CD4-positive, alpha-beta memory T cell (primary cell): ENCODE measurements at regions not wholly inside any gene's neighbourhood (a gene's known extent, or its start where the extent isn't known, plus 50 kb on each side); places are given as distances from the start of the nearest gene placed in this dataset.

Experiments
- CTCF ChIA-PET: fragments of 350-600 bp; sonication (Branson Sonifier 250); formaldehyde crosslinking; loops from one replicate; lab custom pipeline; 2021; ENCODE audit warnings: inconsistent platforms; ENCODE audit not compliant: partially characterized antibody; lab: Charles Lee
- POLR2A ChIA-PET: fragments of 350-600 bp; sonication (Branson Sonifier 250); formaldehyde crosslinking; loops from one replicate; lab custom pipeline; 2021; ENCODE audit not compliant: partially characterized antibody; lab: Charles Lee
- DNase-seq, 5 donors: peaks; one replicate each; pipeline versions ENCODE4 v3.0.0 to v3.0.0-alpha.2; 2020 to 2022; ENCODE audit warnings: mixed read lengths in 1 of 5
- H3K27ac ChIP-seq: one replicate; pipeline ENCODE4 v1.7.0; 2013; ENCODE audit warnings: low read depth, low read length
- H3K27me3 ChIP-seq: 2 replicates; pipeline ENCODE4 v1.7.0; 2013; ENCODE audit warnings: mild to moderate bottlenecking, low read length, moderate library complexity; ENCODE audit not compliant: insufficient read depth
- H3K36me3 ChIP-seq: 2 replicates; pipeline ENCODE4 v1.7.0; 2013; ENCODE audit warnings: mild to moderate bottlenecking, low read length, moderate library complexity; ENCODE audit not compliant: insufficient read depth
- H3K4me1 ChIP-seq: 2 replicates; pipeline ENCODE4 v1.7.0; 2013; ENCODE audit warnings: mild to moderate bottlenecking, low read length, moderate library complexity; ENCODE audit not compliant: insufficient read depth
- H3K4me3 ChIP-seq, 2 donors: one replicate each; pipeline ENCODE4 v1.7.0; 2013; ENCODE audit warnings: low read length in 2 of 2, mild to moderate bottlenecking in 1 of 2
- H3K9me3 ChIP-seq, 2 donors: one replicate each; pipeline ENCODE4 v1.7.0; 2013; ENCODE audit warnings: low read length in 2 of 2, control low read depth in 1 of 2; ENCODE audit not compliant: control insufficient read depth in 1 of 2
- H3K27ac Mint-ChIP-seq, 7 donors: one replicate each; pipeline ENCODE4 v1.8.0; 2020 to 2021; ENCODE audit warnings: mixed read lengths in 7 of 7, mild to moderate bottlenecking in 6 of 7, inconsistent platforms in 3 of 7, moderate library complexity in 3 of 7
- H3K27me3 Mint-ChIP-seq, 2 donors: one replicate each; pipeline ENCODE4 v1.8.0; 2020 to 2021; ENCODE audit warnings: mixed read lengths in 2 of 2
- H3K36me3 Mint-ChIP-seq, 2 donors: one replicate each; pipeline ENCODE4 v1.8.0; 2020 to 2021; ENCODE audit warnings: mixed read lengths in 2 of 2, inconsistent platforms in 1 of 2, mild to moderate bottlenecking in 1 of 2
- H3K4me1 Mint-ChIP-seq, 4 donors: one replicate each; pipeline ENCODE4 v1.8.0; 2020 to 2021; ENCODE audit warnings: mixed read lengths in 4 of 4, mild to moderate bottlenecking in 1 of 4
- H3K4me3 Mint-ChIP-seq, 8 donors: one replicate each; pipeline ENCODE4 v1.8.0; 2020 to 2021; ENCODE audit warnings: mixed read lengths in 8 of 8, mild to moderate bottlenecking in 7 of 8, moderate library complexity in 6 of 8, inconsistent platforms in 3 of 8
- H3K9me3 Mint-ChIP-seq, 8 donors: one replicate each; pipeline ENCODE4 v1.8.0; 2020 to 2021; ENCODE audit warnings: mixed read lengths in 8 of 8, mild to moderate bottlenecking in 5 of 8, inconsistent platforms in 3 of 8, moderate library complexity in 1 of 8
- intact Hi-C: fragments of 100-400 bp; cut with micrococcal nuclease; formaldehyde crosslinking; loops from one replicate; pipeline ENCODE4 v1.15.1; 2023

DNA sequence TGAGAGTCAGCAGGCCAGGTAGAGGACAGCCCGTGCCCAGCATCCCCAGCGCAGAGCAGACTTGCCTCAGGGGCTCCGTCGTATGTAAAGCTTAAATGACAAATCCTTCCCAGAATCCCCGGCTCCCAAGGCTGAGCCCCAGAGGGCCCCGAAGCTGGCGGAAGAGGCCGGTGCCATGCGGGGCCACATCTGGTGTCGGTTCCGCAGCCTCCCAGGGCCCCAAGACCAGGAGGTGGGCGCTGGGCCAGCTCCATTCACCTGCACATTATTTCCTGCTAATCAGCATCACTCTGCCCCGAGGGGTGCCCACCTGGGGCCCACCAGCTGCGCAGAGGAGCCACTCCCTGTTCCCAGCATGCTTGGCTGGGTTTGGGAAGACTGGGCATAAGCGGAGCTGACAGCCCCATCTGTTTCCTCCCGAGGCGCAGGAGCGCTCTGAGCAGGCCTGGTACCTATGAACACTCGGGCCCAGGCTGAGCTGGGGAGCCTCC is 124.0 kb upstream of the PPP1R26 start:
- no peaks in the 10 kb centered on the region for H3K36me3 Mint-ChIP-seq
- H3K4me1 ChIP-seq: peaks cover 9% of the 10 kb centered on the region

DNA sequence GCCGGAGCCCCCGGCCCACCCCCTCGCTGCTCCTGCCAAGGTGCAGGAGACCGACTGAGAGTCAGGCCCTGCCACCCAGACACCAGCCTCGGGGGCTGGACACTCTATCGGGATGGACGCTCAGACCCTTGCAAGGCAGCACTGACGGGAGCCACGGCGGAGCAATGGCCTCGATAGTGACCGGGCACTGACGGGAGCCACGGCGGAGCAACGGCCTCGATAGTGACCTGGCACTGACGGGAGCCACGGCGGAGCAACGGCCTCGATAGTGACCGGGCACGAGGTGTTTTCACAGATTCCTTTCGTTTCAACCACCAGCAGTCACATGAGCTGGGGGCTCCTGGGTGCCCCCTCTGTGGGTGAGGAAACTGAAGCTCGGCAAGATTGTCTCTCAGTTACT is 123.6 kb upstream of the PPP1R26 start:
- Histone ChIP-seq H3K36me3 (no peaks in the 10 kb centered on the region), H3K27ac (no peak overlapping the region), H3K4me3 (no peak overlapping the region), H3K4me1 (peaks cover 9% of the 10 kb centered on the region), H3K9me3 (no peaks in the 10 kb centered on the region), H3K27me3 (no peaks in the 10 kb centered on the region)
- CTCF ChIA-PET: no interaction called here
- Mint-ChIP-seq H3K36me3 (no peaks in the 10 kb centered on the region), H3K4me3 (no peak overlapping the region), H3K27ac (no peak overlapping the region), H3K4me1 (peaks cover 0 to 9% (median 5%) of the 10 kb centered on the region in 4 donors), H3K27me3 (peaks cover 1% of the 10 kb centered on the region in 2 donors), H3K9me3 (no peaks in the 10 kb centered on the region)
- intact Hi-C loops: no loop called here
- no peak for DNase-seq
- POLR2A ChIA-PET: no interaction called here

More for the DNA sequence above, 124.0 kb upstream of the PPP1R26 start:
- ChIA-PET POLR2A (no interaction called here), CTCF (no interaction called here)
- intact Hi-C loops: no loop called here
- Mint-ChIP-seq H3K9me3 (no peaks in the 10 kb centered on the region), H3K27me3 (peaks cover 1% of the 10 kb centered on the region in 2 donors), H3K4me1 (peaks cover 0 to 9% (median 5%) of the 10 kb centered on the region in 4 donors), H3K27ac (no peak overlapping the region), H3K4me3 (no peak overlapping the region)
- Histone ChIP-seq H3K27ac (no peak overlapping the region), H3K4me3 (no peak overlapping the region), H3K27me3 (no peaks in the 10 kb centered on the region), H3K36me3 (no peaks in the 10 kb centered on the region), H3K9me3 (no peaks in the 10 kb centered on the region)
- DNase-seq: no peak

DNA sequence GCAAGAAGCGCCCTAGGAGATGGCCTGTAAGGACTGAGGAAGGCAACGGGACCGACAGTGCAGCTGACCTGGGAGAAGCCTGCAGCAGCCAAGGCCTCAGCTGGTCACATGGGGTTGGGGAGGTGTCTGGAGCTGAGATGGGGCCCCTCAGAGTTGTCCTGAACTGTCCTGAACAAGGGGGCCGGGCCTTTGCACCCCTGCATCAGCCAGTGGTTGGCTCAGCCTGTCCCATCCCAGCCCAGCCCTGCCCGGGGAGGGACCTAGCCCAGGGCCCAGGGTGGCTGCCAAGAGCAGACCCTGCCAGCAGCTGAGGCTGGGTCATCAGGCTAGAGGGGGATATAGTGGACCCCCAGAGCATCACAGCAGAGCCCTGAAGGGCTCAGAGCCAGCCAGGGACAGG is 122.8 kb upstream of the PPP1R26 start:
- Histone ChIP-seq H3K27me3 (no peaks in the 10 kb centered on the region), H3K4me1 (peaks cover 9% of the 10 kb centered on the region), H3K4me3 (no peak overlapping the region), H3K9me3 (no peaks in the 10 kb centered on the region), H3K36me3 (no peaks in the 10 kb centered on the region), H3K27ac (no peak overlapping the region)
- H3K4me3 Mint-ChIP-seq: no peak overlapping the region
- H3K36me3 Mint-ChIP-seq: no peaks in the 10 kb centered on the region
- POLR2A ChIA-PET: no interaction called here
- H3K27me3 Mint-ChIP-seq: peaks cover 1% of the 10 kb centered on the region in 2 donors
- CTCF ChIA-PET: no interaction called here
- intact Hi-C loops: no loop called here
- no peak for DNase-seq
- H3K27ac Mint-ChIP-seq: no peak overlapping the region
- peaks cover 0 to 9% (median 5%) of the 10 kb centered on the region in 4 donors for H3K4me1 Mint-ChIP-seq
- peaks cover 0 to 4% (median 0%) of the 10 kb centered on the region in 8 donors for H3K9me3 Mint-ChIP-seq

DNA sequence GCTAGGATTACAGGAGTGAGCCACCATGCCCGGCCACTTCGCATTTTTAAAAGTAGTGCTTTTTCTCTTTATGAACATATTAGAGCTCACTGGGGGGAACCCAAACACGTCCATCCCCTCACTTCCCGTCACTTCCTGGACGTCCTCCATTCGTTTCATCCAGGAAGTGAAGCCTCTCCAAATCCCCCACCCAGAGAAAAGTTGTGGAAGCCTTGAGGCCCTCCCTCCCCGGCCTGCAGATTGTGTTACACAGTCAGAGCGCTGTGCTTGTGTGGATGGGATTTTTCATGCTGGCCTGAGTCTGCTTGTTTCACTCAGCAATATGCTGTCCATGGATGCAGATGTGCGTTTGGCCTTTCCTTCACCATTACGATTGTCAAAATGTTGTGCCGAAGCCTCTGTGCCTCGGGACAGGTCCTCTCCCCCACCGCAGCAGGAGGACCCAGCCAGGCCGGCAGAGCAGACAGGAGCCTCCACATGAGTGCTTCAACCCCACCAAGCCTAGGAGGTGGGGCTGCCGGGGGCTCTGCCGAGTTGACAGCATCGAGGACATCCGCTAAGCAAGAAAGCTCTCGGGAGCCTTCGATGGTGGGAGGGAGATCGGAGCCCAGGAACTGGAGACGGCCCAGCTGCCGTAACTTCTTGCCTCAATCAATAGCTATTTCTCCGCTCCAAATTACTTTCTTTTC is 121.6 kb upstream of the PPP1R26 start:
- no peak overlapping the region for H3K4me3 ChIP-seq
- H3K4me1 Mint-ChIP-seq: peaks cover 0 to 9% (median 5%) of the 10 kb centered on the region in 4 donors
- peak overlapping the region in 1 of 7 donors; percentile 60 for H3K27ac Mint-ChIP-seq
- no peaks in the 10 kb centered on the region for H3K9me3 ChIP-seq
- intact Hi-C loops: no loop called here
- H3K36me3 ChIP-seq: no peaks in the 10 kb centered on the region
- CTCF ChIA-PET: no interaction called here
- H3K4me3 Mint-ChIP-seq: no peak overlapping the region
- peaks cover 0 to 4% (median 1%) of the 10 kb centered on the region in 8 donors for H3K9me3 Mint-ChIP-seq
- no peaks in the 10 kb centered on the region for H3K27me3 Mint-ChIP-seq
- H3K4me1 ChIP-seq: peaks cover 9% of the 10 kb centered on the region
- H3K27ac ChIP-seq: no peak overlapping the region
- POLR2A ChIA-PET: no interaction called here
- H3K27me3 ChIP-seq: no peaks in the 10 kb centered on the region
- no peaks in the 10 kb centered on the region for H3K36me3 Mint-ChIP-seq
- no peak for DNase-seq

DNA sequence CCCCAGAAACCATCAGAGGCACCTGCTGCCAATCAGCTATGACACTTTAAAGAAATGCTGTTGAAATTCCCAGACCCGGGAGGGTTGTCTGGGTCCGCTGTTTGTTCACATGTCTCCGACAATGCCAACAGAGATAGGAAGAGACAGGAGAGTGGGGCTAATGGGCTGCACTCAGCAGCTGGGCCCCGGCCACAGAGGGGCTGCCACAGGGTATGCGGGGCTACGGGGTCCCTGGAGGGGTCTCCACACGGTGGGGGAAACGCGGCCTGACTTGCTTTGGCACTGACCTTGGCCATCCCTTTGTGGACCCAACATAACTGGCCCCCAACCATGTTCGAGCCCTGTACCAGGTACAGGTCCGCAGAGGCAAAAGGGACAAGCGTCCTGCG is 121.0 kb upstream of the PPP1R26 start:
- H3K27me3 ChIP-seq: no peaks in the 10 kb centered on the region
- H3K9me3 ChIP-seq: no peaks in the 10 kb centered on the region
- no peak overlapping the region for H3K4me3 ChIP-seq
- H3K27ac ChIP-seq: no peak overlapping the region
- Mint-ChIP-seq H3K27me3 (no peaks in the 10 kb centered on the region), H3K36me3 (no peaks in the 10 kb centered on the region), H3K27ac (no peak overlapping the region), H3K9me3 (peaks cover 0 to 5% (median 2%) of the 10 kb centered on the region in 8 donors), H3K4me1 (peaks cover 0 to 9% (median 5%) of the 10 kb centered on the region in 4 donors), H3K4me3 (no peak overlapping the region)
- POLR2A ChIA-PET: no interaction called here
- DNase-seq: no peak
- CTCF ChIA-PET: no interaction called here
- intact Hi-C loops: no loop called here
- no peaks in the 10 kb centered on the region for H3K36me3 ChIP-seq
- peaks cover 9% of the 10 kb centered on the region for H3K4me1 ChIP-seq

DNA sequence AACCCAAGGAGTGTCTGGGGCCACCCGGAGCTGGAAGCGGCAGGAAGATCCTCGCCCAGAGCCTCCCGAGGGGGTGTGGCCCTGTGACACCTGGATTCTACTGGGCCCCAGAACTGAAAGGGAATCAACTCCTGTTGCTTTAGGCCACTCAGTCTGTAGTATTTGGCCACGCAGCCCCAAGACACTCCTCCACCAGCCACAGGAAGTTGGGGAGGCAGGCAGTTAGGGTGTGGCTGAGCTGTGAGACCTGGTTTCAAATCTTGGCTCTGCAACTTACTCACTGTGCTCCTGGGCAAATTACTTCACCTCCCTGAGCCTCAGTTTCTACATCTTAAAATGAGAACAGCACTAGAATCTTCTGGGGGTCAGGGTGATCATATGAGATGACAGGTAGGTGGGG is 119.8 kb upstream of the PPP1R26 start:
- intact Hi-C loops: no loop called here
- Histone ChIP-seq H3K36me3 (no peaks in the 10 kb centered on the region), H3K27ac (no peak overlapping the region), H3K4me3 (no peak overlapping the region), H3K4me1 (peaks cover 9% of the 10 kb centered on the region), H3K9me3 (no peaks in the 10 kb centered on the region), H3K27me3 (no peaks in the 10 kb centered on the region)
- no peaks in the 10 kb centered on the region for H3K27me3 Mint-ChIP-seq
- CTCF ChIA-PET: interaction anchor here (0.6 kb wide), 1 partner anchor 52 kb away, joined by 4 read pairs; no protein-coding TSS in a partner anchor
- H3K9me3 Mint-ChIP-seq: peaks cover 0 to 5% (median 2%) of the 10 kb centered on the region in 8 donors
- POLR2A ChIA-PET: no interaction called here
- no peak overlapping the region for H3K4me3 Mint-ChIP-seq
- H3K27ac Mint-ChIP-seq: no peak overlapping the region
- peaks cover 0 to 9% (median 5%) of the 10 kb centered on the region in 4 donors for H3K4me1 Mint-ChIP-seq
- no peak for DNase-seq
- H3K36me3 Mint-ChIP-seq: no peaks in the 10 kb centered on the region

DNA sequence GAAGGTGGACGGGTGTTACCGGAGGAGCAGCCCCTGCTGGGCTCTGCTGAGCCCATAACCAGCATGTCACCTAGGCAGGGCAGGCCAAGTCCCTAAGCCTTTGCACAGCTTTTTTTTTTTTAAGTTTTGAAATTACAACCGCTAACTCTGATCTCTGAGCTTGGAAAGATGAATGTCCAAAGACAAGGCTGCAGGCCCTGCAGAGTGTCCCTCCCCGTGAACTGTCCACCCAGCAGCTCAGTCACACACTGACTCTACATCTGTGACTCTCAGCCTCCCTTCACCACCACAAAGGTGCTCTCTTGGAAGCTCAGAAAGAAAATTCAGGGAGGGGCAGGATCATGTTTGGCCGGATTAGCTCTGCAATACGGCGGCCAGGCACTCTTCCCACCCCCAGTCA is 119.0 kb upstream of the PPP1R26 start:
- no peak overlapping the region for H3K4me3 ChIP-seq
- Mint-ChIP-seq H3K9me3 (peaks cover 0 to 5% (median 2%) of the 10 kb centered on the region in 8 donors), H3K27me3 (no peaks in the 10 kb centered on the region), H3K4me1 (peaks cover 0 to 9% (median 5%) of the 10 kb centered on the region in 4 donors), H3K4me3 (no peak overlapping the region), H3K27ac (no peak overlapping the region), H3K36me3 (no peaks in the 10 kb centered on the region)
- CTCF ChIA-PET: no interaction called here
- H3K4me1 ChIP-seq: peaks cover 9% of the 10 kb centered on the region
- intact Hi-C loops: no loop called here
- H3K27ac ChIP-seq: no peak overlapping the region
- no peak for DNase-seq
- POLR2A ChIA-PET: no interaction called here
- H3K36me3 ChIP-seq: no peaks in the 10 kb centered on the region
- no peaks in the 10 kb centered on the region for H3K9me3 ChIP-seq
- no peaks in the 10 kb centered on the region for H3K27me3 ChIP-seq
